ENCODE measurements at regions not wholly inside any gene's neighbourhood (a gene's known extent, or its start where the extent isn't known, plus 50 kb on each side); places are given as distances from the start of the nearest gene placed in this dataset.

DNA sequence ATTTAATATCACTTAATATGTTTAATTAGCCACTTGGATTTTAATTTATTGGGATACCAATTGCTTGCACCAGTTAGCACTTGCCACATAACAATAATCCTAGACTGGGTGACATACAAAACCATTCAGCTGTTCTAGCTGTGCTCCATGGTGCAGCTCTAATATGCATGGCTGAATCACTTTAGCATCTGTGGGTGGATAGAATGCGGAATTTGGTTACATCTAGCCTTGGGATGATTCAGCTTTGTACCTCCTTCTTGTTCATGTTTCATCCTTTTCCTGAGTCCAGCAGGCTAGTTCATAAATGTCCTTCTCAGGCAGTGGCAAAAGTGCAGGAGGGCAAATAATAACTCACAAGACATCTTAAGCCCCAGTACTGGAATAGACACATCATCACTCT, 1263.0 kb downstream of the LRFN5 start:
- TF ChIP-seq, protein P1, sequence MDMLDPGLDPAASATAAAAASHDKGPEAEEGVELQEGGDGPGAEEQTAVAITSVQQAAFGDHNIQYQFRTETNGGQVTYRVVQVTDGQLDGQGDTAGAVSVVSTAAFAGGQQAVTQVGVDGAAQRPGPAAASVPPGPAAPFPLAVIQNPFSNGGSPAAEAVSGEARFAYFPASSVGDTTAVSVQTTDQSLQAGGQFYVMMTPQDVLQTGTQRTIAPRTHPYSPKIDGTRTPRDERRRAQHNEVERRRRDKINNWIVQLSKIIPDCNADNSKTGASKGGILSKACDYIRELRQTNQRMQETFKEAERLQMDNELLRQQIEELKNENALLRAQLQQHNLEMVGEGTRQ (IDR thresholded peaks at IDR 0.05): no peak
- TF ChIP-seq, protein P2, sequence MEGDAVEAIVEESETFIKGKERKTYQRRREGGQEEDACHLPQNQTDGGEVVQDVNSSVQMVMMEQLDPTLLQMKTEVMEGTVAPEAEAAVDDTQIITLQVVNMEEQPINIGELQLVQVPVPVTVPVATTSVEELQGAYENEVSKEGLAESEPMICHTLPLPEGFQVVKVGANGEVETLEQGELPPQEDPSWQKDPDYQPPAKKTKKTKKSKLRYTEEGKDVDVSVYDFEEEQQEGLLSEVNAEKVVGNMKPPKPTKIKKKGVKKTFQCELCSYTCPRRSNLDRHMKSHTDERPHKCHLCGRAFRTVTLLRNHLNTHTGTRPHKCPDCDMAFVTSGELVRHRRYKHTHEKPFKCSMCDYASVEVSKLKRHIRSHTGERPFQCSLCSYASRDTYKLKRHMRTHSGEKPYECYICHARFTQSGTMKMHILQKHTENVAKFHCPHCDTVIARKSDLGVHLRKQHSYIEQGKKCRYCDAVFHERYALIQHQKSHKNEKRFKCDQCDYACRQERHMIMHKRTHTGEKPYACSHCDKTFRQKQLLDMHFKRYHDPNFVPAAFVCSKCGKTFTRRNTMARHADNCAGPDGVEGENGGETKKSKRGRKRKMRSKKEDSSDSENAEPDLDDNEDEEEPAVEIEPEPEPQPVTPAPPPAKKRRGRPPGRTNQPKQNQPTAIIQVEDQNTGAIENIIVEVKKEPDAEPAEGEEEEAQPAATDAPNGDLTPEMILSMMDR (IDR thresholded peaks at IDR 0.05): no peak
- TF ChIP-seq POLR2A (IDR thresholded peaks at IDR 0.05; ENCODE audit: low read length) (no peak), ZFP36 (IDR thresholded peaks at IDR 0.05; ENCODE audit: borderline replicate concordance, partially characterized antibody) (no peak)
